ENCODE measurements at regions not wholly inside any gene's neighbourhood (a gene's known extent, or its start where the extent isn't known, plus 50 kb on each side); places are given as distances from the start of the nearest gene placed in this dataset.

DNA sequence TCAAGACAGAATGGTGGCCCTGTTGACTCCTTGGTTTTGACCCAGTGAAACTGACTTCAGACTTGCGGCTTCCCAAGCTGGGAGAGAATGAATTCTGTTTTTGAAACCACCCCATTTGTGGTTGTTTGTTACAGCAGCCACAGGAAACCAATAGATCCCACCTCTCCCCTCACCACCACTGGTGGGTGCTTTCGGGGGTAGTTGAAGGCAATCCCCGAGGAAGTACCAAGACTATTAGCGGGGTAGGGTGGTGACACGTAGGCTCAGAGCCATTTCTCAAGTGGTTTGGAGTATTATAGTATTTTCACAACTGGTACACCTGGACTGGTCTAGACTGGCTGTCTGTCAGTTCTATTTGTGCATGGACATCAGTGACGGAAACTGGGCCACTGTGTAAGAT lies 189.1 kb upstream of the RBPJ start:
- H3K9me2 ChIP-seq (ENCODE audit: low read depth, low read length) = no peaks in the 10 kb centered on the region
- no peak overlapping the region for H3K9ac ChIP-seq (ENCODE audit: low read length)
- H3K79me2 ChIP-seq (ENCODE audit: insufficient read depth, low read length) = no peaks in the 10 kb centered on the region
- H3K4me1 ChIP-seq (ENCODE audit: insufficient read depth, low read length, severe bottlenecking) = no peaks in the 10 kb centered on the region
- H3K4me2 ChIP-seq (ENCODE audit: low read length) = no peak overlapping the region
- H3K4me3 ChIP-seq (ENCODE audit: low read depth, low read length, poor library complexity, severe bottlenecking) = no peak overlapping the region
- no peaks in the 10 kb centered on the region for H4K20me1 ChIP-seq (ENCODE audit: insufficient read depth, low read length)
- H3F3A ChIP-seq (ENCODE audit: insufficient read depth, low read length) = no peaks in the 10 kb centered on the region
- no peaks in the 10 kb centered on the region for H3K9me3 ChIP-seq (ENCODE audit: low read length)
- H3K27me3 ChIP-seq (ENCODE audit: insufficient read depth, low read length) = no peaks in the 10 kb centered on the region
- H2AFZ ChIP-seq (ENCODE audit: low read length) = no peak overlapping the region
- H3K36me3 ChIP-seq (ENCODE audit: insufficient read depth, low read length) = no peaks in the 10 kb centered on the region
- H3K27ac ChIP-seq (ENCODE audit: low read depth, low read length, poor library complexity, severe bottlenecking) = no peak overlapping the region
- no peak for TF ChIP-seq EZH2 (IDR thresholded peaks at IDR 0.05; ENCODE audit: borderline replicate concordance, low read length)
- TF ChIP-seq, protein P1, sequence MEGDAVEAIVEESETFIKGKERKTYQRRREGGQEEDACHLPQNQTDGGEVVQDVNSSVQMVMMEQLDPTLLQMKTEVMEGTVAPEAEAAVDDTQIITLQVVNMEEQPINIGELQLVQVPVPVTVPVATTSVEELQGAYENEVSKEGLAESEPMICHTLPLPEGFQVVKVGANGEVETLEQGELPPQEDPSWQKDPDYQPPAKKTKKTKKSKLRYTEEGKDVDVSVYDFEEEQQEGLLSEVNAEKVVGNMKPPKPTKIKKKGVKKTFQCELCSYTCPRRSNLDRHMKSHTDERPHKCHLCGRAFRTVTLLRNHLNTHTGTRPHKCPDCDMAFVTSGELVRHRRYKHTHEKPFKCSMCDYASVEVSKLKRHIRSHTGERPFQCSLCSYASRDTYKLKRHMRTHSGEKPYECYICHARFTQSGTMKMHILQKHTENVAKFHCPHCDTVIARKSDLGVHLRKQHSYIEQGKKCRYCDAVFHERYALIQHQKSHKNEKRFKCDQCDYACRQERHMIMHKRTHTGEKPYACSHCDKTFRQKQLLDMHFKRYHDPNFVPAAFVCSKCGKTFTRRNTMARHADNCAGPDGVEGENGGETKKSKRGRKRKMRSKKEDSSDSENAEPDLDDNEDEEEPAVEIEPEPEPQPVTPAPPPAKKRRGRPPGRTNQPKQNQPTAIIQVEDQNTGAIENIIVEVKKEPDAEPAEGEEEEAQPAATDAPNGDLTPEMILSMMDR (IDR thresholded peaks at IDR 0.05; ENCODE audit: low read length) = no peak

DNA sequence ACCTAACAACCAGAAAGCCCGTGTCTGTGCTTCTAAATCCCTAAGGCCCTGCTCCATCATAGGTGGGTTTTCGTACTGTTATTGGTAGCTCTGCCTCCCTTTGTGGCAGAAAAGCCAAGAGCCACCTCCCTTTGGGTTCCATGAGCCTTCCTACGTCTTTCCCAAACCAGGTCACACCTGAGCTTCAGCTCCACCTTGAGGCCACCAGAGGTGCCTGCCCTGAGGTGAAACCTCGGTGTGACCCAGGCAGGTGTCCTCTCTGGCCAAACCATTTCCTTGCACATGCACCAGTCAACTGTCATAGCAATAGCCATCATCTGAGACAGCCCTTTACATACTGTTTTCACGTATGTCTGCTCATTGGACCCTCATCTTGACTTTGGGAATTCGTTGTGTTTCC lies 188.0 kb upstream of the RBPJ start:
- no peaks in the 10 kb centered on the region for H3K4me1 ChIP-seq (ENCODE audit: insufficient read depth, low read length, severe bottlenecking)
- no peaks in the 10 kb centered on the region for H3K9me2 ChIP-seq (ENCODE audit: low read depth, low read length)
- H3K9ac ChIP-seq (ENCODE audit: low read length) = no peak overlapping the region
- no peaks in the 10 kb centered on the region for H3K27me3 ChIP-seq (ENCODE audit: insufficient read depth, low read length)
- no peaks in the 10 kb centered on the region for H3K9me3 ChIP-seq (ENCODE audit: low read length)
- H3K36me3 ChIP-seq (ENCODE audit: insufficient read depth, low read length) = no peaks in the 10 kb centered on the region
- no peaks in the 10 kb centered on the region for H3F3A ChIP-seq (ENCODE audit: insufficient read depth, low read length)
- no peak overlapping the region for H3K4me3 ChIP-seq (ENCODE audit: low read depth, low read length, poor library complexity, severe bottlenecking)
- no peaks in the 10 kb centered on the region for H3K79me2 ChIP-seq (ENCODE audit: insufficient read depth, low read length)
- H3K27ac ChIP-seq (ENCODE audit: low read depth, low read length, poor library complexity, severe bottlenecking) = no peak overlapping the region
- no peaks in the 10 kb centered on the region for H4K20me1 ChIP-seq (ENCODE audit: insufficient read depth, low read length)
- no peak overlapping the region for H2AFZ ChIP-seq (ENCODE audit: low read length)
- no peak overlapping the region for H3K4me2 ChIP-seq (ENCODE audit: low read length)
- TF ChIP-seq, protein P1 (IDR thresholded peaks at IDR 0.05; ENCODE audit: low read length) = no peak
- TF ChIP-seq EZH2 (IDR thresholded peaks at IDR 0.05; ENCODE audit: borderline replicate concordance, low read length) = no peak

DNA sequence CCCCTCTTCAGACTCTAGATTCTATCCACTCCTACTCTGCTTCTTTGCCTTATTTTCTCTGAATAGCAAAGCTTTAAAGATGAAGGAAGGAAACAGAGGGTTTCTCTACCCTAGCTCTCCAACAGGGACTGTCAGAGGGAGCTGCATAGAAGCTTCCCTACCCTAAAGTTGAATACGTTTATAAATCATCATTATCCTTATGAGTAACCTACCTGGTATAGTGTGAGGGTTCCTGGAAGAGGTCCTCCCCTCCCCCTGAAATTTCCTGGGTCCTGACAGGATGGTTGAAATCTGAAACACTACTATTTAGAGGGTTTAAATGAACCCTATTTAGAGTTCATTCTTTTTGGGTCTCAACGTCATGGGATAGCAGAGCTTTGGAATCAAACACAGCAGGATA lies 187.0 kb upstream of the RBPJ start:
- no peaks in the 10 kb centered on the region for H3K27me3 ChIP-seq (ENCODE audit: insufficient read depth, low read length)
- H3K9ac ChIP-seq (ENCODE audit: low read length) = no peak overlapping the region
- no peak overlapping the region for H3K27ac ChIP-seq (ENCODE audit: low read depth, low read length, poor library complexity, severe bottlenecking)
- no peak overlapping the region for H2AFZ ChIP-seq (ENCODE audit: low read length)
- no peaks in the 10 kb centered on the region for H3K9me2 ChIP-seq (ENCODE audit: low read depth, low read length)
- H3K4me2 ChIP-seq (ENCODE audit: low read length) = no peak overlapping the region
- no peaks in the 10 kb centered on the region for H3F3A ChIP-seq (ENCODE audit: insufficient read depth, low read length)
- no peaks in the 10 kb centered on the region for H3K79me2 ChIP-seq (ENCODE audit: insufficient read depth, low read length)
- H3K36me3 ChIP-seq (ENCODE audit: insufficient read depth, low read length) = no peaks in the 10 kb centered on the region
- no peak overlapping the region for H3K4me3 ChIP-seq (ENCODE audit: low read depth, low read length, poor library complexity, severe bottlenecking)
- H3K4me1 ChIP-seq (ENCODE audit: insufficient read depth, low read length, severe bottlenecking) = no peaks in the 10 kb centered on the region
- H3K9me3 ChIP-seq (ENCODE audit: low read length) = no peaks in the 10 kb centered on the region
- TF ChIP-seq EZH2 (IDR thresholded peaks at IDR 0.05; ENCODE audit: borderline replicate concordance, low read length) = no peak
- TF ChIP-seq, protein P1 (IDR thresholded peaks at IDR 0.05; ENCODE audit: low read length) = no peak
- H4K20me1 ChIP-seq (ENCODE audit: insufficient read depth, low read length) = no peaks in the 10 kb centered on the region

All from OCI-LY1 (cell line).